H1 (cell line): ENCODE measurements at regions not wholly inside any gene's neighbourhood (a gene's known extent, or its start where the extent isn't known, plus 50 kb on each side); places are given as distances from the start of the nearest gene placed in this dataset.

Experiments
- CHD7 ChIP-seq: fragments of 300-600 bp; sonication (generic); IDR thresholded peaks from 2 replicates; pipeline ENCODE4 v1.7.1; 2012; ENCODE audit warnings: low read length, moderate library complexity, mild to moderate bottlenecking, inconsistent platforms; ENCODE audit not compliant: insufficient replicate concordance
- HDAC6 ChIP-seq: IDR thresholded peaks from one replicate; pipeline ENCODE4 v1.7.1; 2012; ENCODE audit warnings: low read depth, mild to moderate bottlenecking, inconsistent platforms, low read length, moderate library complexity
- TF ChIP-seq, protein P1 (sequence below): IDR thresholded peaks from 2 replicates; pipeline ENCODE4 v1.6.1; 2011; ENCODE audit warnings: low read depth, mild to moderate bottlenecking, low read length; ENCODE audit not compliant: insufficient read depth

DNA sequence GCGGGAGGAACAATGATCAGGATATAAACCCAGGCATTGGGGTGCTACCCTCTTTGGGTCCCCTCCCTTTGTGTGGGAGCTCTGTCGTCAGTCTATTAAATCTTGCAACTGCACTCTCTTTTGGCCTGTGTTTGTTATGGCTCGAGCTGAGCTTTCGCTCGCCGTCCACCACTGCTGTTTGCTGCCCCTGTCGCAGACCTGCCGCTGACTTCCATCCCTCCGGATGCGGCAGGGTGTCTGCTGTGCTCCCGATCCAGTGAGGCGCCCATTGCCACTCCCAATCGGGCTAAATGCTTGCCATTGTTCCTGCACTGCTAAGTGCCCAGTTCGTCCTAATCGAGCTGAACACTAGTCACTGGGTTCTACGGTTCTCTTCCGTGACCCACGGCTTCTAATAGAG, 1443.7 kb upstream of the CADM2 start (continued):
- TF ChIP-seq CHD7 (no peak), HDAC6 (no peak)
- TF ChIP-seq, protein P1, sequence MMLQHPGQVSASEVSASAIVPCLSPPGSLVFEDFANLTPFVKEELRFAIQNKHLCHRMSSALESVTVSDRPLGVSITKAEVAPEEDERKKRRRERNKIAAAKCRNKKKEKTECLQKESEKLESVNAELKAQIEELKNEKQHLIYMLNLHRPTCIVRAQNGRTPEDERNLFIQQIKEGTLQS = no peak
